Uterus (tissue), 3 donors: ENCODE measurements at regions not wholly inside any gene's neighbourhood (a gene's known extent, or its start where the extent isn't known, plus 50 kb on each side); places are given as distances from the start of the nearest gene placed in this dataset.

Source experiments
- DNase-seq, 2 donors: peaks; one replicate each; pipeline ENCODE4 v3.0.0-alpha.2; 2019 to 2020
- H3K27ac ChIP-seq, 2 donors: fragments of 200-600 bp; sonication (generic); 1 replicate in 1 of 2; 2 replicates in 1 of 2; pipeline ENCODE4 v1.5.1; 2016 to 2018
- H3K27me3 ChIP-seq, 2 donors: fragments of 200-600 bp; sonication (generic); one replicate each; pipeline ENCODE4 v1.5.1; 2018 to 2019; ENCODE audit warnings: control low read depth in 1 of 2
- H3K36me3 ChIP-seq, 2 donors: fragments of 200-600 bp; sonication (generic); one replicate each; pipeline ENCODE4 v1.5.1; 2019; ENCODE audit warnings: control low read depth in 1 of 2
- H3K4me1 ChIP-seq, 2 donors: fragments of 200-600 bp; sonication (generic); one replicate each; pipeline ENCODE4 v1.5.1; 2018 to 2019; ENCODE audit warnings: control low read depth in 1 of 2
- H3K4me3 ChIP-seq, 2 donors: fragments of 200-600 bp; sonication (generic); 1 replicate in 1 of 2; 2 replicates in 1 of 2; pipeline ENCODE4 v1.5.1; 2018 to 2019; ENCODE audit warnings: mild to moderate bottlenecking in 1 of 2
- H3K9me3 ChIP-seq, 2 donors: fragments of 200-600 bp; sonication (generic); one replicate each; pipeline ENCODE4 v1.5.1; 2019; ENCODE audit warnings: control low read depth in 1 of 2
- CTCF ChIP-seq, 4 experiments: fragments of 200-600 bp in 2 of 4; fragments of 450-650 bp in 2 of 4; sonication (generic) in 2 of 4; IDR thresholded peaks; one replicate each; pipeline ENCODE4 v1.5.1; 2016 to 2019; ENCODE audit warnings: antibody characterized with exemption in 4 of 4, mild to moderate bottlenecking in 2 of 4, moderate library complexity in 1 of 4
- POLR2A ChIP-seq, 2 donors: fragments of 450-650 bp; IDR thresholded peaks; one replicate each; pipeline ENCODE4 v1.6.1; 2016; ENCODE audit warnings: antibody characterized with exemption in 2 of 2, mild to moderate bottlenecking in 1 of 2, moderate library complexity in 1 of 2
- intact Hi-C: fragments of 100-400 bp; cut with DNase I; formaldehyde crosslinking; loops from one replicate; pipeline ENCODE4 v1.15.1; 2023; ENCODE audit warnings: low total_unique reads
- donor health status: DM: yes; HTN: yes; CAD: no.

- no peaks in the 10 kb centered on the region for H3K27me3 ChIP-seq
- DNase-seq = no peak
- H3K36me3 ChIP-seq = no peaks in the 10 kb centered on the region
- H3K9me3 ChIP-seq = no peaks in the 10 kb centered on the region
- TF ChIP-seq POLR2A (IDR thresholded peaks at IDR 0.05) (no peak), CTCF (IDR thresholded peaks at IDR 0.05) (no peak)
- no peak overlapping the region for H3K4me3 ChIP-seq
- no peaks in the 10 kb centered on the region for H3K4me1 ChIP-seq
- intact Hi-C loops = no loop called here
- no peak overlapping the region for H3K27ac ChIP-seq
Measured at GRCh38 chr5:91651704-91652103, 268.6 kb upstream of the ARRDC3 start.

GRCh38 chr5:91645347-91645746 lies 262.2 kb upstream of the ARRDC3 start:
- H3K27ac ChIP-seq = no peak overlapping the region
- H3K9me3 ChIP-seq = no peaks in the 10 kb centered on the region
- H3K36me3 ChIP-seq = no peaks in the 10 kb centered on the region
- no peaks in the 10 kb centered on the region for H3K27me3 ChIP-seq
- no peak for TF ChIP-seq POLR2A (IDR thresholded peaks at IDR 0.05)
- DNase-seq = no peak
- intact Hi-C loops = no loop called here
- H3K4me3 ChIP-seq = no peak overlapping the region
- no peaks in the 10 kb centered on the region for H3K4me1 ChIP-seq

- Histone ChIP-seq H3K9me3 (no peaks in the 10 kb centered on the region), H3K36me3 (no peaks in the 10 kb centered on the region), H3K4me1 (no peaks in the 10 kb centered on the region), H3K27me3 (no peaks in the 10 kb centered on the region), H3K4me3 (no peak overlapping the region), H3K27ac (no peak overlapping the region)
- no peak for TF ChIP-seq POLR2A (IDR thresholded peaks at IDR 0.05)
- TF ChIP-seq CTCF (IDR thresholded peaks at IDR 0.05) = no peak
- DNase-seq = no peak
- intact Hi-C loops = no loop called here
Measured at GRCh38 chr5:91643797-91644196, 260.7 kb upstream of the ARRDC3 start.

GRCh38 chr5:91642581-91642980 lies 259.5 kb upstream of the ARRDC3 start:
- no peak for DNase-seq
- H3K9me3 ChIP-seq = no peaks in the 10 kb centered on the region
- no peaks in the 10 kb centered on the region for H3K36me3 ChIP-seq
- H3K27me3 ChIP-seq = no peaks in the 10 kb centered on the region
- H3K4me3 ChIP-seq = no peak overlapping the region
- intact Hi-C loops = no loop called here
- H3K27ac ChIP-seq = no peak overlapping the region
- H3K4me1 ChIP-seq = no peaks in the 10 kb centered on the region
- TF ChIP-seq CTCF (IDR thresholded peaks at IDR 0.05) (no peak), POLR2A (IDR thresholded peaks at IDR 0.05) (no peak)

GRCh38 chr5:91641730-91642350 lies 258.7 kb upstream of the ARRDC3 start:
- Histone ChIP-seq H3K36me3 (no peaks in the 10 kb centered on the region), H3K9me3 (no peaks in the 10 kb centered on the region), H3K4me1 (no peaks in the 10 kb centered on the region), H3K27me3 (no peaks in the 10 kb centered on the region), H3K4me3 (no peak overlapping the region), H3K27ac (no peak overlapping the region)
- TF ChIP-seq CTCF (IDR thresholded peaks at IDR 0.05) (peak; percentile 8 to 38 (median 22)), POLR2A (IDR thresholded peaks at IDR 0.05) (no peak)
- DNase-seq = no peak
- intact Hi-C loops = no loop called here

- H3K27me3 ChIP-seq = no peaks in the 10 kb centered on the region
- TF ChIP-seq POLR2A (IDR thresholded peaks at IDR 0.05) = no peak
- TF ChIP-seq CTCF (IDR thresholded peaks at IDR 0.05) = no peak
- intact Hi-C loops = no loop called here
- DNase-seq = no peak
- H3K4me1 ChIP-seq = no peaks in the 10 kb centered on the region
- H3K36me3 ChIP-seq = no peaks in the 10 kb centered on the region
- no peak overlapping the region for H3K27ac ChIP-seq
- no peaks in the 10 kb centered on the region for H3K9me3 ChIP-seq
- no peak overlapping the region for H3K4me3 ChIP-seq
Measured at GRCh38 chr5:91639744-91640143, 256.6 kb upstream of the ARRDC3 start.
